HG03095 (cell line): ENCODE measurements at regions not wholly inside any gene's neighbourhood (a gene's known extent, or its start where the extent isn't known, plus 50 kb on each side); places are given as distances from the start of the nearest gene placed in this dataset.
"Not testable (repeated sequence)": the region's sequence is repeated elsewhere in the genome, so short reads cannot be mapped to it uniquely, and the experiment has no call there.

ENCODE experiments used
- ATAC-seq: cut with Tn5 transposase; IDR thresholded peaks from one replicate; pipeline ENCODE4 v1.9.1; 2021; ENCODE audit warnings: moderate library complexity; ENCODE audit not compliant: unreplicated experiment

DNA sequence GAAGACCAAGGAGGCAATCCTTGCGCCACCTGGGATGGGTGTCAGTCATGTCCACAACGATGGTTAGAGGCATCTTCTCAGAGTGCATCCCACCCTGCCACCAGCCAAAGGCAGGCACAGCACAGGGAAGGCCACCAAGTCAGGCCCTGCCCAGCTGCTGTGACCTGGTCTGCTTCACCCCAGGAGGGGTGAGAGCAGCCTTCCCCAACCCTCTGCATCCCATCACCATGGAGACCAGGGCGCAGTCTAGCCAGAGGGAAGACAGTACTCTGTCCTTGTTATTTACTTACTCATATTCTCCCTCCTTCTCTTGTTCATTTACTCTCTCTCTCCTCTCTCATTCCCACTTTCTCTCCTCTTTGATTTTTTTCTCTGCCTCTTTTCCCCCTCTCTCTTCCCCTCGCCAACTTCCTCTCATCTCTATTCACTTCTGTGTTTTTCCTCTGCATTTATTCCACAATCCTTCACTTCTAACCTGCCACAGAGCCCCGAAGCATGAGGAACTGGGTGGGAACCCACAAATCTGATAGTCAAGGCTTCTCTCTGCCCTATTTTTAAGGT lies 749.4 kb downstream of the UQCRFS1 start:
- no peak for ATAC-seq

DNA sequence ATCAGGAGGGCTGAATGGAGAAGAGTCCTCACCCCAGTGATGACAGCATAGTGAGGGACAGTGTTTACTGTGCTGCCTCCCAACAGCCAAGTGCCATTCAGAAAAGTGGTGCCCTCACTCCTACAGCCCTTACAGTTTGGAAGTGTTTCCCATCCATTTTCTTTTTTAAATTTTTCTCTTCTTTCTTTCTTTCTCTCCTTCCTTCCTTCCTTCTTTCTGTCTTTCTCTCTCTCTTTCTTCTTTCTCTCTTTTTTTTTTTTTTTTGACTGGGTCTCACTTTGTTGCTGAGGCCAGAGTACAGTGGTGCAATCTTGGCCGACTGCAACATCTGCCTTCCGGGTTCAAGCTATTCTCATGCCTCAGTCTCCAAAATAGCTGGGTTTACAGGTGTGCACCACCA lies 755.3 kb downstream of the UQCRFS1 start:
- ATAC-seq, result no peak

DNA sequence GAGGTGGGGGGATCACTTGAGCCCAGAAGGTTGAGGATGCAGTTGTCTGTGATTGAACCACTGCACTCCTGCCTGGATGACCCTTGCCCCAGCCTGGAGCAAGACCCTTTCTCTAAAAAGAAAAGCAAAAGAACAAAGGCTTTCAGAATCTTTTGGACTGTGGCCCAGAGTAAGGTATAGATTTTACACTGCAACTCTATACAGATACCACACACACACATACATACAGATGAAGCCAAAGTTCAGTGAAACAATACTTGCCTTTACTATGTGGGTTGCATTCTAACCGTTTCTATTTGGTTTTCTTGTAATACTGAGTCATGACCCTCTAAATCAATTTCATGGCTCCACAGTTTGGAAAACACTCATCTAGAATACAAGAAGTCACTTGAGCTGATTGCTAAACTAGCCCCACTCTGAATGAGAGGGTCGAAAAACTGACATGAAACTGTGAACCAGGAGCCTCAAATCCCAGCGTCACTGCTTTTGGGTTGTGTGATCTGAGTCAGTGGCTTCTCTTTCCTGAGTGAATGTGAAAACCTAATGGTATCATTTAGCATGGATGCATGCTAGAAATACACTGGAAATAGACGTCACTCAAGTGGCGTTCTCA lies 756.1 kb downstream of the UQCRFS1 start:
- no peak for ATAC-seq

DNA sequence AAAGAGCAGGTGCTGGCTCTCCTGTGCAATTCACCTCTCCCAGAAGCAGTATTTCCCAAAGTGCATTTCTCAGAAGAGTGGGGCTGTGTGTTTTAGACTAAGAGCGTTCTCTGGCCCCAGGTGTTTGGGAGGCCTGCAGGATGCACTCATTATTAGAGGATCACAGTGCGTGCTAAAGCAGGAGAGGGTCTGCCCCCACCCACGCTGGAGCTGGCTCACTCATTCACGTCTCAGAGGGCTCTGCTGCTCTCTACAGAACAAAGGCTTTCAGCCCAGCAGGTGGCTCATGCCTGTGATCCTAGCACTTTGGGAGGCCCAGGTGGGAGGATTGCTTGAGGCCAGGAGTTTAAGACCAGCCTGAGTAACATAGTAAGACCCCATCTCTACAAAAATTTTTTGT lies 756.7 kb downstream of the UQCRFS1 start:
- ATAC-seq, result no peak

DNA sequence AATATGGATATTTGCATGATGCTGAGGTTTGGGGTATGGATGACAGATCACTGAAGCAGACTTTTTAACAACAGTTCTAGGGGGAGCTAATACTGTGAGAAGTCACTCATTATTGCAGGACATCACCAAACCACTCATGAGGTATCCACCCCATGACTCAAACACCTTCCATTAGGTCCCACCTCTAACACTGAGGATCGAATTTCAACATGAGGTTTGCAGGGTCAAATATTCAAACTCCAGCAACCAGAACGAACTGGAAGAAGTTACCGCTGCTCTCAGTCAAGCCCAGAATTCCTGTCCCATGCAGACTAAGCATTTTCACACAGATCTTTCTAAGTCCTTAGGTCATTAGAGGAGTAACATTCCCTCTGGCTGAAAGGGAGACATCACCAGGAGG lies 758.9 kb downstream of the UQCRFS1 start:
- no peak for ATAC-seq

DNA sequence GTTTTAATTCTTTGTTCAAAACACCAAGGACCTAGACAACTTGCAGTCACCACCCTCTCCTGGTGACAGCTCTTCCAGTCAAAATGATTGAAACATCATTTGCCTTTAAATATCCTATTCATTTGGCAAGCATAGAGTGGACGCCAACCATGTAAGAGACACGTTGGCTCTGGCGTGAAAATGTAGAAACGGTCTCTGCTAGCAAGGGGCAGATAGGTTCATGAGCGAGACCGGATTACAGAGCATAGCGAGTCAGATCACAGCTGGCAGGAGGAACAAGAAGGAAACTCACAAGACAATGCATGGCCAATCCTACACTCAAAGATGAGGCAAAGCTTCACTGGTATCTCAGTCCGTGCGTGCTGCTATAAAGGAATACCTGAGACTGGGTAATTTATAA lies 759.5 kb downstream of the UQCRFS1 start:
- ATAC-seq, result no peak

DNA sequence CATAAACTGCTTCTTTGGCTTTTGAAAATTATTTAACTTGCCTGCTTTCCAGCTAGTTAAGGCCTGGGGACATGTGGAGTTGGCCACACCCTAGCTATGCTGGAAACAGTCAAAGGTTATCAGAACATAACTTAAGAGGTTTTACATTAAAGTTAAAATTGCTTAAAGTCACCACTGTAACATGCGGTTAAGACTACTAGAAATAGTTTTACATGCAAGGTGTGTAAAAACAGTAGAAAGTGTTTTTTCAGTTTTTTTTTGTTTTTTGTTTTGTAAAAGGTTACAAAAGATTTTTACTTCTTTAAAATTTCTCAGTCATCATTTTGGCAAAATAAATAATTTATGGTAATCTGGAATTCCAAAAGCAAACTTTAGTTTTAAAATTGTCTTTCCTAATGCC lies 763.1 kb downstream of the UQCRFS1 start:
- no peak for ATAC-seq

DNA sequence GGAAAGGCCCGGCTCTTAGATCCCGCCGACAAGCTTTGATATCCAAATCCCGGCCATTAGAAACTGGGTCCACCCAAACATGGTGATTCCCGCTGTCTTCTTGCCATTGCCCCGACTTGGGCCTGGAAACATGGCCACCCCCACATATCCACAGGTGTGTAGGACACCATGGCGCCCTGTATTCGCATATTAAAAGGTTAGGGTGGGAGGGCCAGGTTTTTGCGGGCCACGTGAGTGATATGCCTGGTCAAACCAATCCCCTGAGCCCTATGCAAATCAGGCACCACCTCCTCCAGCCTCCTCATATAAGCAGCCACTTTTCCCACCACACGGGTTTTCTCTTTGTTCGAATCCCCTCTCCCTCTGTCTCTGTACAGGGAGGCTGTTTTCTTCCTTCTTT lies 766.4 kb downstream of the UQCRFS1 start:
- ATAC-seq, result no peak

DNA sequence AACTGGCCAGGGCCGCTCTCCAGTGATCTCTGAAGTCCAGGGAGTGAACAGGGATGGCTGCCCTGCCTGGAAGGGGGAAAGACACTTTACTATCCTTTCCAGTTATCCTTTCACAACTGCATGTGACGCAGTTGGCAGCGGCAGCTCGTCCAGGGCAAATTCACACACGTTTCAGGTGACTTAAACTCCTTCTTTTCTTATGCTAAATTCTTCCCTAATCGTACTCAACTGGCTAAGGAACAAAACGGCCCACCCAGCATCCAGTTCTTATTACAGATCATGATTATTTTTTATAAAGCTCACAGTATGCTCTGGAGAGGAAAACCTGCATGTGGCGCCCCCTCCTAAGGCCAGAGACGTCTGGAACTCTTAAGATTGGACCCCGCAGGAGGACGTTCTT lies 767.1 kb downstream of the UQCRFS1 start:
- no peak for ATAC-seq

DNA sequence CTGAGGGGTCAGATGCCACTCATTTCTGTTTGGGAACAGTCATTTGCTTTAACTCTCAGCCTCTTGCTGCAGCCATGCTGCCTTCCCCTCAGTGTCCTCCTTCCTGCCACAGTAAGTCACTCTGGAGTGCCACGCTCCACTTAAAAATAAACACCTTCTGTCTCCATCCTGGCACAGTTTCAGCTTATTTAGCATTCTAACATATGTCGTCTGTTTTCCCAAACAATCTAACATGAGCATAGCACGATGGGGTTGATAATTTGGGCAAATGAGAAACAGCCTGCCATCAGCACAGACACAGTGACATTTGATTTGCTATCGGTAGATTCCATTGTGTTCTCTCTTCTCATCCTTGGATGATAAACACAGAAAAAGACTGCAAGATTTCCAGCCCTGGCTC lies 768.6 kb downstream of the UQCRFS1 start:
- ATAC-seq, result no peak

DNA sequence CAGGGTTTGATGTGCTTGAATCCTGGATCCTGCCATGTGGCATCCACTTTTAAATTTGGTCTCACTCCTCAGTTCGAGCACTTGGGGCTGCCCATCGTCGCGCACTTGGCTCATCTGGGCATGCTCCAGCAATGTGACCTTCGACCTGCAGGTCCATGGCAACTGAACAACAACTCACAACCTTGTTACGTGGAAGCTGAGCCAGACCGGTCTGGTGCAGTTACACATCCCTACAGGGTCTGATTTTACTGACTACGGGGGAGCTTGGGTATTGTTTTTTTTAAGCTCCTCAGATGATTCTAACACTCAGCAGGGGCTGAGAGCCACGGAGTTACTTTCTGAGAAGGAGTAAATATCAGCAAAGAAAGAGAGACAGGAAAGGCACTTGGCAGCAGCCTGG lies 769.6 kb downstream of the UQCRFS1 start:
- no peak for ATAC-seq

DNA sequence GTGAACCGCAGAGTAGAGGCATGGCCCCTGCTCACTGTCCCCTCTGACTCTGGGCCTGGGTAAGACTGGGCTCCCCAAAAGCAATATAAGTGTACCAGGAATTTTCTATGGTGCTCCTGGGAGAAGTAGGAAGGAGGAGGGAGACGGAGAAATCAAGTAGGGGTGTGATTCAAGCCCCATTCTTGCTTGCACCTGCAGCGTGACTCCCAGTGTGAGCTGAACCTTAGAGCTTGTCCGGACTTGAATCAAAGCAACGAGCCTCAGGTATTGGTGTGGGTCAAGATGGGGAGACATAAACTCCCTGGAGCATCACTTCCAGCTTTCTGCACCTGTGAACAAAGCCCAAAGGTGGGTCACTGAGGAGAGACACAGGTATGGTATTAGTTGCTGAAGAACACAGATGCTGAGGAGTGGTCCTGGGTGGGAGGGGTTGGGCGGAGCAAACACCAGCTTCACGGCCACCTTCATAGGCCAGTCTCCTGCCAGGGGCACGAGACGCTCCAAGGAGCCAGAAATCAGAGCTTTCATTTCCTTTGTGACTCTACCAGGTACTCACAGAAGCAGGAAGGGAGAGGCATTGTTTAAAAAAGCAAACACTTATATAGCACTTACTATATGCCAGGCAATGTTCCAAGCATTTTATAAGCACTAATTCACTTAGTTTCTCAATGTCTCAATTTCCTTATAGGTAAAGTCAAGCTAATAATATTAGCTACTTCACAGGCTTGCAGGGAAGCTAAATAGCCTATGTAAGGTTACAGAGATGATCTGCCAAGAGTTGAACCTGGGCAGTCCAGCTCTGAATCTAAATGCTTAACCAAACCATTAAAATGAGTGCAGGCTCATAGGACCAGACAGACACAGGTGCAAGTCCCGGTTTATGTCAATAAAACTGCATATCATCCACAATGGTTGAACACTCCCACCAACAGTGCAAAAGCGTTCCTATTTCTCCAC lies 775.3 kb downstream of the UQCRFS1 start:
- ATAC-seq, result no peak

DNA sequence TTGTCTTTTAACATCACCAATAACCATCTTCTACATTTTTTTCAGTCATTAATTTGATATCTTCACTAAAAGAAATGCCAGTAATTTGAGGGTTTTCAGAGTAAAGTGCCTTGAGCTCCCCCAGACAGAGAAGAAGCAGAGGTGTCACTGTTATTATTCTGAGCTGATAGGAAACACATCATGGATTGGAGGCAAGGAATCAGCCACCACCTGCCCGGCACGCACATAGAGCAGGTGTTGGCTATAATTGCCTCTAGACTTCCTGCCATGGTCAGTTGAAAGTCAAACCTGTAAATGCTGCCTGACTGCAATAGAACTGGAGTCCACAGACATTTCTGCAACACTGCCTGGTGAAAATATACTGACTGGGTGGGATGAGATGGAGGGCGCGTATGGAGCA lies 776.6 kb downstream of the UQCRFS1 start:
- no peak for ATAC-seq

DNA sequence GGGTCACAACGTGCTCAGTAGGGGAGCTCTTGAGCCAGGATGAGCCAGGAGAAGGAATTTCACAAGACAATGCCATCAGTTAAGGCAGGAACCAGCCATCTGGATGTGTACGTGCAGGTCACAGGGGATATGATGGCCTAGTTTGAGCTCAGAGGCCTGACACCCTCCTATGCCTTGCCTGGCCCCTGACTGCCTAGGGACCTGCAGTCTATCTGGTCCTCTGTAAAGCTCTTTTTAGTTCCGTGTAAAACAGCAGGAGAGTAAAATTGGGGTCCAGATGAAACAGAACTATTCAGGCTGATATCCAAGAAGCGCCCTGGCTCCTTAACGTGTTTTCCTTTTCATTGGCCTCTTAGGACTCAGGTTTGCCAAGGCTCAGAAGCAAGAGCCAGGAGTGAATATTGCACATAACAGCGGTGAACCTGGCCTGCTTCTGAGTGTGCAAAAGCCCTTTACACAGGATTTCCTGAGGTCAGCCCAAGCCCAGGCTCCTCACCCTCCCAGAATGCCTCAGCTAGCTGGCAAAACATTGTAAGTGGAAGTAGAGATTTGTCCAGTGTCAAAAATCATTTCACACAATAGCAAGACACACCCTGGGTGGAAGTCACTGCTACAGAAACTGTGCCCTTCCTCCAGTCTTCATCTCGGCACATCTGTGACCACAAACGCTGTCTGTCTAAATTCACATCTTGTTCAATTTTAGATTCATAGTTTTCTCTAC lies 777.2 kb downstream of the UQCRFS1 start:
- no peak for ATAC-seq

DNA sequence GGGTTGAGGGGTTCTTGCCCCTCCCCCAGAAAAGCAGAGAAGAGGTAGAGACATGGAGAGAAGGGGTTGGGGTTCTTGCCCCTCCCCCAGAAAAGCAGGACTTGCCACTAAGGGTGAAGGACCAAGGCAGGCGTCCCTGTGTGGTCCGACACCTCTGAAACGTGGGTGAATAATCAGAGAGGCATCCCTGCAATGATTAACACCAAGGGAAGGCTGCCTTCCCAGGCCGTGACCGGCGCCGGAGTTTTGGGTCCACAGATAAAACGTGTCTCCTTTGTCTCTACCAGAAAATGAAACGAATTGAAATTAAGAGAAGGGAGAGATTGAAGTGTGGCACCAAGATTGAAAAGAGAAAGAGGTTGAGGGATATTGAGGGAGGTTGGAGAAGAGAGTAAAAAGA lies 778.2 kb downstream of the UQCRFS1 start:
- not testable (repeated sequence) for ATAC-seq

DNA sequence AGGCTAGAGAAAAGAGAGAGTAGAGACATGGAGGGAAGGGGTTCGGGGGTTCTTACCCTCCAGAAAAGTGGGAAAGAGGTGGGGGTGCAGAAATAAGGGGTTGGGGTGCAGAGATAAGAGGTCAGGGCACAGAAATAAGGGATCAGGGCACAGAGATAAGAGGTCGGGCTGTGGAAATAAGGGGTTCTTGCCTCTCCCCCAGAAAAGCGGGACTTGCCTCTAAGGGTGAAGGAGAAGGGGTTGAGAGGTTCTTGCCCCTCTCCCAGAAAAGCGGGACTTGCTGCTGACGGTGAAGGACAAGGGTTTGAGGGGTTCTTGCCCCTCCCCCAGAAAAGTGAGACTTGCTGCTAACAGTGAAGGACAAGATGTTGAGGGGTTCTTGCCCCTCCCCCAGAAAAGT lies 778.6 kb downstream of the UQCRFS1 start:
- ATAC-seq, result not testable (repeated sequence)

DNA sequence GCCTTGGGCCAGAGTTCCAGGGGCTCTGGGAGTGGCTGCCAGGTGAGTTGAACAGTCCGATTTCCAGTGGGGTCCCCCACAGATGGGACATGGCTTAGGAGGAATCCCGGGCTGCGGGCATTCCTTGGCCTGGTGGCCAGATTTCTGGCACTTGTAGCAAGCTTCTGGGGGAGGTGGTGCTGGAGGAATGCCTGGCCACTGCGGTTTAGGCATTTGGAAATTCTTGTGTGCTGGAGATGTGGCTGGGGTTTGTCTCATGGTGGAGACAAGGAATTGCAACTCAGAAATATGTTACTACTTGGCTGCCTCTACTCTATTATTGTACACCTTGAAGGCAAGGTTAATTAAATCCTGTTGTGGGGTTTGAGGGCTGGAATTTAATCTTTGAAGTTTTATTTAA lies 779.8 kb downstream of the UQCRFS1 start:
- not testable (repeated sequence) for ATAC-seq

DNA sequence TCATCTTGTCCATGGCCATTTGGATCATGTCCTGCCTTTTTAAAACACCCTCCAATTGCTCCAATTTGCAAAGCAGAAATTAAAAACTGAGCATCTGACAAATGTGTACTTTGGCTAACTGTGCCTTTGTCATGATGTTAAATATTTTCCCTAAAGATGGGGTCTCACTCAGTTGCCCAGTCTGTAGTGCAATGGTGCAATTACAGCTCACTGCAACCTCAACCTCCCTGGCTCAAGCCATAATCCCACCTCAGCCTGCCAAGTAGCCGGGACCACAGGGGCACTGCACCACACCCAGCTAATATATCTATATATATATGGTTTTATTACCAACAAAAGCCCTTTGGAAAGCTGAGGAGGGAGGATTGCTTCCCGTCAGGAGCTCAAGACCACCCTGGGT lies 782.7 kb downstream of the UQCRFS1 start:
- no peak for ATAC-seq

DNA sequence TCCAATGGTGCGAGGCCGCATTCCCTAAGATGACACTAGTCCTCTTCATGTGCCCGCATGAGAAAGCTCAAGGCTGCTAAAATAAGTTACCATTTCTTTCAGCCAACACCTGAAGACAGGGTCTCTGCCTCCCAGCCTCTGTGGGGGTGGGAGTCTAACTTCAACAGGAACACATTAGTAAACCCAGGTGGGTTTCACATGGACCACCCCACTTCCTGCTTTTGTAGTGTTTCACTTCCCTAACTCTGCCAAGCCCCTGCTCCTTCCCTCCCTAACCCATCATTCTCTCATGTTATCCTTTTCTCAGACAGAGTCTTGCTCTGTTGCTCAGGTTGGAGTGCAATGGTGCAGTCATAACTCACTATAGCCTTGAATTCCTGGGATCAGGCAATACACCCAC lies 783.6 kb downstream of the UQCRFS1 start:
- ATAC-seq, result no peak

DNA sequence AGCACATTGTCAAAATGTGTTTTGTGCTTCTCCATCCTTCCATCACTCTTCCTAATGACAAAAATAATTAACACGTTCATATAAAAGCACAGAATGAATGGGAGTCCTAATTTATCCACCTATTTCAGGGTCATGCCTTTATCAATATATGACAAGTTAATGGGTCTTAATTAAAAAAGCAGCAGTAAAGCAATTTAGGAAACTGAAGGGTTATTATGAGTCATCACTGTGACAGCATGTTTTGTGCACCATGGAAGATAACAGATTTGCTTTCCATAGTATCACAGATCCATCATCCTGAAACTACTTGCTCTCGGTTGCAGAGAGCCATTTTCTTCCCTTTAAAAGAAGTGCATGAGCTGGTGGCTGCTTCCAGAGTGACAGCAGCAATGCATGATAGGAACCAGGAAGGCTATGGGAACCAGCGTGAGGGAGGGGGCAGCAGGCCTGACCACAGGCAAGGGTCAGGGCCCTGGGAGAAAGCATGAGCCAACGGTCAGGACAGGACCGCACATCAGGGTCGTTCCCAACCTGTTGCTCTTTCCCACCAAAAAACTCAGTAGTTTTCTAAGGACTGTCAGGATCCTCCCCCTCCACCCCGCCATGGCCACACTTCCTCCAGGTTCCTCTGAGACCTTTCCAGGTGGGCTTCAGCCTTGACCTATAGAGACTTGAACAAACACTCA lies 784.1 kb downstream of the UQCRFS1 start:
- no peak for ATAC-seq
